Trophoblast cell (in vitro differentiated cells and primary cell): ENCODE measurements at regions not wholly inside any gene's neighbourhood (a gene's known extent, or its start where the extent isn't known, plus 50 kb on each side); places are given as distances from the start of the nearest gene placed in this dataset.

Experiments
- DNase-seq, 2 donors: peaks; one replicate each; pipeline ENCODE4 v3.0.0-alpha.2; 2016
- H2AFZ ChIP-seq: 2 replicates; pipeline ENCODE4 v1.6.1; 2013; ENCODE audit warnings: low read length, moderate library complexity, mild to moderate bottlenecking; ENCODE audit not compliant: insufficient read depth, poor library complexity
- H2AK5ac ChIP-seq: 2 replicates; pipeline ENCODE4 v1.6.1; 2013; ENCODE audit warnings: mild to moderate bottlenecking, low read length
- H2BK120ac ChIP-seq: 2 replicates; pipeline ENCODE4 v1.6.1; 2013; ENCODE audit warnings: low read length, mild to moderate bottlenecking, moderate library complexity; ENCODE audit not compliant: insufficient read depth, poor library complexity
- H2BK12ac ChIP-seq: 2 replicates; pipeline ENCODE4 v1.6.1; 2013; ENCODE audit warnings: mild to moderate bottlenecking, low read length, moderate library complexity
- H2BK5ac ChIP-seq: 2 replicates; pipeline ENCODE4 v1.6.1; 2013; ENCODE audit warnings: low read length, low read depth, moderate library complexity, mild to moderate bottlenecking; ENCODE audit not compliant: poor library complexity
- H3K14ac ChIP-seq: 2 replicates; pipeline ENCODE4 v1.6.1; 2013; ENCODE audit warnings: mild to moderate bottlenecking, low read length
- H3K18ac ChIP-seq: 2 replicates; pipeline ENCODE4 v1.6.1; 2013; ENCODE audit warnings: mild to moderate bottlenecking, low read length
- H3K23ac ChIP-seq: 2 replicates; pipeline ENCODE4 v1.6.1; 2013; ENCODE audit warnings: low read length
- H3K27ac ChIP-seq: 2 replicates; pipeline ENCODE4 v1.5.1; 2013; ENCODE audit warnings: low read depth, mild to moderate bottlenecking, inconsistent platforms, low read length, moderate library complexity
- H3K27me3 ChIP-seq: 2 replicates; pipeline ENCODE4 v1.6.1; 2013; ENCODE audit warnings: inconsistent platforms, mild to moderate bottlenecking, low read length, moderate library complexity; ENCODE audit not compliant: insufficient read depth
- H3K36me3 ChIP-seq, 2 experiments: 1 replicate in 1 of 2; 2 replicates in 1 of 2; pipeline ENCODE4 v1.6.1; 2013; ENCODE audit warnings: low read length in 2 of 2, mild to moderate bottlenecking in 2 of 2, moderate library complexity in 1 of 2; ENCODE audit not compliant: insufficient read depth in 2 of 2, control insufficient read depth in 1 of 2
- H3K4ac ChIP-seq: 2 replicates; pipeline ENCODE4 v1.6.1; 2013; ENCODE audit warnings: low read depth, mild to moderate bottlenecking, low read length, moderate library complexity
- H3K4me1 ChIP-seq, 2 experiments: 1 replicate in 1 of 2; 2 replicates in 1 of 2; pipeline ENCODE4 v1.6.1; 2013; ENCODE audit warnings: low read length in 2 of 2, mild to moderate bottlenecking in 2 of 2, moderate library complexity in 1 of 2; ENCODE audit not compliant: insufficient read depth in 2 of 2, control insufficient read depth in 1 of 2
- H3K4me2 ChIP-seq: 2 replicates; pipeline ENCODE4 v1.6.1; 2013; ENCODE audit warnings: inconsistent platforms, mild to moderate bottlenecking, low read length, moderate library complexity
- H3K4me3 ChIP-seq: 2 replicates; pipeline ENCODE4 v1.5.1; 2013; ENCODE audit warnings: mild to moderate bottlenecking, low read depth, low read length, inconsistent platforms
- H3K79me1 ChIP-seq: one replicate; pipeline ENCODE4 v1.6.1; 2013; ENCODE audit warnings: low read length
- H3K79me2 ChIP-seq: 2 replicates; pipeline ENCODE4 v1.6.1; 2013; ENCODE audit warnings: low read length, mild to moderate bottlenecking; ENCODE audit not compliant: control insufficient read depth, insufficient read depth, poor library complexity
- H3K9ac ChIP-seq: 2 replicates; pipeline ENCODE4 v1.6.1; 2013; ENCODE audit warnings: mild to moderate bottlenecking, low read length
- H3K9me3 ChIP-seq: 2 replicates; pipeline ENCODE4 v1.6.1; 2013; ENCODE audit warnings: low read depth, mild to moderate bottlenecking, control low read depth, inconsistent platforms, low read length; ENCODE audit not compliant: insufficient read depth
- H4K12ac ChIP-seq: 2 replicates; pipeline ENCODE4 v1.6.1; 2013; ENCODE audit warnings: low read depth, mild to moderate bottlenecking, low read length, moderate library complexity
- H4K8ac ChIP-seq: 2 replicates; pipeline ENCODE4 v1.6.1; 2013; ENCODE audit warnings: low read depth, mild to moderate bottlenecking, low read length, moderate library complexity
- H4K91ac ChIP-seq: one replicate; pipeline ENCODE4 v1.6.1; 2013; ENCODE audit warnings: low read depth, mild to moderate bottlenecking, low read length, moderate library complexity
- WGBS: extraction: QIAGEN DNeasy Blood & Tissue Kit; methylation state at CpG from one replicate; pipeline ENCODE4 v1.1.7; 2013; ENCODE audit warnings: missing lambda C conversion rate; ENCODE audit not compliant: insufficient read length, insufficient coverage; ENCODE audit errors: extremely low coverage; 5-methylcytosine and 5-hydroxymethylcytosine counted together

DNA sequence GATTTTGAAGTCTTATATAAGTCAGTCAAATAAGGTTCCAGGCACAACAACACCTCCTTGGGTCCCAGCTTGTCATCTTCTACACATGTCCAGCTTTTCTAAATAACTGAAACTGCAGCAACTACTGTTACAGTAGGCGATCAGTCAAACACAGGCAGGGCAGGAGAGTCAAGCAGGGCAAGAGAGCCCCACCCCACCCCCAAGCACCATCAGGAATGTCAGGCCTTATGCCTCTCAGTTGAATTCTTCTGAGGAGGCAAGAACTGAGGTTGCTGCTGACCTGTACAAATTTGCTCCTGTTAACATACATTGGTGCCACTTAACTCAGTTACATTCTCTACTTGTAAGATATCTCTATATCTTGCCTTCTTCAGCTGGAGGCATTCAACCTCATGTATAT, 608.8 kb upstream of the PCDH10 start:
- Histone ChIP-seq H2BK120ac (no peak overlapping the region), H2BK12ac (no peak overlapping the region), H4K91ac (no peak overlapping the region), H3K9ac (no peak overlapping the region), H4K8ac (no peak overlapping the region), H3K36me3 (no peaks in the 10 kb centered on the region), H3K4me1 (no peaks in the 10 kb centered on the region), H2BK5ac (no peak overlapping the region), H3K27me3 (no peaks in the 10 kb centered on the region), H2AK5ac (no peak overlapping the region), H3K4me2 (no peak overlapping the region), H3K4me3 (no peak overlapping the region), H3K18ac (no peak overlapping the region), H3K79me2 (no peaks in the 10 kb centered on the region), H3K27ac (no peak overlapping the region), H2AFZ (no peak overlapping the region), H3K14ac (no peak overlapping the region), H3K9me3 (no peaks in the 10 kb centered on the region), H4K12ac (no peak overlapping the region), H3K79me1 (no peaks in the 10 kb centered on the region), H3K4ac (no peak overlapping the region), H3K23ac (no peak overlapping the region)
- WGBS, result no CpG with 5 or more reads among the region's 1 CpG
- DNase-seq, result no peak

DNA sequence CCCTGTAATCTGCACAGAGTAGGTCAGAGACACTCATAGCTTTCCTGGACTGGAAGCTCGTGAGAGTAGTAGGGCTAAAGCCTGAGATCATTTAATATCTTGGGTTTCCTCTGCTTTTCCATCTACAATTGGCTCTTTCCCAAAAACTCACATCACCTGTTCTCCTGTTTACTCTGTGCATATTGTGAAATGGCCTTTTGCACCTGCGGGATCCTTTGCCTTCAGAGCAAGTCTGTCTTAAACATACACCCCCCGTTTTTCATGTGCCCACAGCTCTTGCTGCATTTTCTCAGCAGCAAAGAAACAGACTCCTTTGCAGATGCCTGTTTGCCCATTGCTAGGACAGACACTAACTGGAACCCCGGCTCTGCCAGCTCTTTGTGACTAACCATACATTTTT, 608.3 kb upstream of the PCDH10 start:
- Histone ChIP-seq H3K18ac (no peak overlapping the region), H3K14ac (no peak overlapping the region), H4K12ac (no peak overlapping the region), H3K9ac (no peak overlapping the region), H3K9me3 (no peaks in the 10 kb centered on the region), H3K4me2 (no peak overlapping the region), H3K27me3 (no peaks in the 10 kb centered on the region), H2BK5ac (no peak overlapping the region), H3K36me3 (no peaks in the 10 kb centered on the region), H3K4me3 (no peak overlapping the region), H2BK12ac (no peak overlapping the region), H4K8ac (no peak overlapping the region), H2AK5ac (no peak overlapping the region), H2BK120ac (no peak overlapping the region), H4K91ac (no peak overlapping the region), H2AFZ (no peak overlapping the region), H3K4ac (no peak overlapping the region), H3K79me1 (no peaks in the 10 kb centered on the region), H3K4me1 (no peaks in the 10 kb centered on the region), H3K27ac (no peak overlapping the region), H3K79me2 (no peaks in the 10 kb centered on the region), H3K23ac (no peak overlapping the region)
- DNase-seq, result no peak
- no CpG with 5 or more reads among the region's 4 CpGs for whole genome bisulfite sequencing

DNA sequence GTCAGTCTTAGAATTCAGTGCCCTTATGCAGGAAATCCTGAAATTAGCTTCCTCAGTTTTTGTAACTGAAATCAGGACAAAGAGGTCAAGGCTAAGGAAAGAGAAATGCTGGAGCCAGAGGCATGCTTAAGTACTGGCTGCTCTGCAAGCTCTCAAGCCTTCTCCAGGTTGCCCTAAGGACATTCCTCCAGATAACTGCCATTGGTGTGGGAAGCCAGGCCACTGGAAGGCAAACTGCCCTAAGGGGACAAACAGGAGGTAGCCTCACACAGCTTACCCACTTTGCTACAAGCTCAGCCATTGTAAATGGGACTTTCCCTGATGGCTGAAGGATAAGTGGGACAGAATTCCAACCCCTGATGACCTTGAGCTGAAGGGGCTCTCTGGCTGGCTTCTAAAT, 606.9 kb upstream of the PCDH10 start:
- DNase-seq, result no peak
- Histone ChIP-seq H3K27ac (no peak overlapping the region), H3K9ac (no peak overlapping the region), H2AFZ (no peak overlapping the region), H3K79me2 (no peaks in the 10 kb centered on the region), H3K4me3 (no peak overlapping the region), H2BK12ac (no peak overlapping the region), H4K12ac (no peak overlapping the region), H3K4me2 (no peak overlapping the region), H3K4ac (no peak overlapping the region), H3K4me1 (no peaks in the 10 kb centered on the region), H4K91ac (no peak overlapping the region), H3K9me3 (no peaks in the 10 kb centered on the region), H3K23ac (no peak overlapping the region), H4K8ac (no peak overlapping the region), H3K79me1 (no peaks in the 10 kb centered on the region), H3K36me3 (no peaks in the 10 kb centered on the region), H2BK5ac (no peak overlapping the region), H3K27me3 (no peaks in the 10 kb centered on the region), H3K18ac (no peak overlapping the region), H2AK5ac (no peak overlapping the region), H2BK120ac (no peak overlapping the region), H3K14ac (no peak overlapping the region)

DNA sequence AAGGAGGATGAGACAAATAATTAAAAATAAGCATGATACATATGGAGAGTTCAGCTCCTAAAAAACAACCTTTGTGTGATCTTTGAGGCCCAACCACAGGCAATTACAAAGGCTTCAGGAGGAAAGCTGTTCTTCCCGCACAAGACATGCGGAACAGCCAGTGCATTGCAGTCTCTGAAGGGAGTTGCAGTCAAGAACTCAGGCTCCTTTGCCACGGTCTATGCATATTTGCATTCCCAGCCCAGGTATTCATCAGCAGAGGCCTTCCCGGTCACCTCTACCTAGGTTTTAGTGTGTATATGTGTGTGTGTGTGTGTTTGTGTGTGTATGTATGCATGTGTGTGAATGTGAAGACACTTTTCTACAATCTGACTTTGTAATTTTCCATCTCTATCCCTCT, 600.6 kb upstream of the PCDH10 start:
- Histone ChIP-seq H3K9me3 (no peaks in the 10 kb centered on the region), H3K79me1 (no peaks in the 10 kb centered on the region), H2AK5ac (no peak overlapping the region), H3K9ac (no peak overlapping the region), H4K8ac (no peak overlapping the region), H2BK120ac (no peak overlapping the region), H4K12ac (no peak overlapping the region), H3K36me3 (no peaks in the 10 kb centered on the region), H3K14ac (no peak overlapping the region), H3K27me3 (no peaks in the 10 kb centered on the region), H3K79me2 (no peaks in the 10 kb centered on the region), H3K4me2 (no peak overlapping the region), H3K4me1 (no peaks in the 10 kb centered on the region), H3K27ac (no peak overlapping the region), H2AFZ (no peak overlapping the region), H3K4ac (no peak overlapping the region), H2BK12ac (no peak overlapping the region), H3K4me3 (no peak overlapping the region), H2BK5ac (no peak overlapping the region), H3K23ac (no peak overlapping the region), H3K18ac (no peak overlapping the region), H4K91ac (no peak overlapping the region)
- WGBS, result no CpG with 5 or more reads among the region's 4 CpGs
- no peak for DNase-seq

DNA sequence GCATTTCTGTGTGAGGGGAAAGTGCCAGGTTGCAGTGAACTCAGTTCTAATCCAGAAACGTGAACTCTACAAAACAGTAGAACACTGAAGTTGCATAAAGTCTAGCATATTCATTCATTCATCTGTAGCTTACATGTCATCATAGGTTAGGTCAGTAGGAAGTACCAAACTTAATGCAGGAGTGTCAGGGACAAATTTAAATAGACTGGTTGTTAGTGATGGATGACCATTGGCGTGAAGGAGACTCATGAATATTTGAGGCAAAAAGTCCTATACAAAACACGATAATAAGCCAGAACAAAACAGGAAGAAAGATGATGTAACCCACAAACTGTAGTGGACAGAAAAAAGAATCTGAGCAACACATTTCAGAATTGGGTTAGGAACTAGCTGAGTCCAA, 592.8 kb upstream of the PCDH10 start:
- Histone ChIP-seq H3K27me3 (no peaks in the 10 kb centered on the region), H2BK5ac (no peak overlapping the region), H2AK5ac (no peak overlapping the region), H3K4me3 (no peak overlapping the region), H3K79me1 (no peaks in the 10 kb centered on the region), H4K8ac (no peak overlapping the region), H4K12ac (no peak overlapping the region), H3K4ac (no peak overlapping the region), H3K79me2 (no peaks in the 10 kb centered on the region), H2BK120ac (no peak overlapping the region), H3K36me3 (no peaks in the 10 kb centered on the region), H3K9ac (no peak overlapping the region), H2AFZ (no peak overlapping the region), H3K9me3 (no peaks in the 10 kb centered on the region), H2BK12ac (no peak overlapping the region), H4K91ac (no peak overlapping the region), H3K27ac (no peak overlapping the region), H3K4me2 (no peak overlapping the region), H3K4me1 (no peaks in the 10 kb centered on the region), H3K14ac (no peak overlapping the region), H3K18ac (no peak overlapping the region), H3K23ac (no peak overlapping the region)
- no CpG with 5 or more reads among the region's 3 CpGs for WGBS
- DNase-seq, result no peak
